GM21390 (cell line): ENCODE measurements at regions not wholly inside any gene's neighbourhood (a gene's known extent, or its start where the extent isn't known, plus 50 kb on each side); places are given as distances from the start of the nearest gene placed in this dataset.
"Not testable (repeated sequence)": the region's sequence is repeated elsewhere in the genome, so short reads cannot be mapped to it uniquely, and the experiment has no call there.

ENCODE experiments used
- ATAC-seq: cut with Tn5 transposase; IDR thresholded peaks from one replicate; pipeline ENCODE4 v1.9.1; 2021; ENCODE audit not compliant: unreplicated experiment

DNA sequence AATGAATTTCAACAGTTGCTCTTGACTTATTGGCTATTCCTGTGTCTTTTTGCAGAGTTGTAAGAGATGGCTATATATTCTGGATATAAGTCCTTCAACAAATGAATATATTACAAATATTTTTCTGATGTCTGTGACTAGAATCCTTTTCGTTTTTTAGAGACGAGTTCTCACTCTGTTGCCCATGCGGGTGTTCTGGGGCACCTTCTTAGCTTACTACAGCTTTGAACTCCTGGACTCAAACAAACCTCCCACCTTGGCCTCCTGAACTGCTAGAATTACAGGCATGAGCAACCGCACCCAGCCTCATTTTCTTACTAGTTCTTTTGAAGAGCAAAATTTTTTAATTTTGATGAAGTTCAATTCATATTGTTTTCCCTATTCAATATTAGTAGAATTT is 287.8 kb downstream of the LIG4 start:
- ATAC-seq, result no peak

DNA sequence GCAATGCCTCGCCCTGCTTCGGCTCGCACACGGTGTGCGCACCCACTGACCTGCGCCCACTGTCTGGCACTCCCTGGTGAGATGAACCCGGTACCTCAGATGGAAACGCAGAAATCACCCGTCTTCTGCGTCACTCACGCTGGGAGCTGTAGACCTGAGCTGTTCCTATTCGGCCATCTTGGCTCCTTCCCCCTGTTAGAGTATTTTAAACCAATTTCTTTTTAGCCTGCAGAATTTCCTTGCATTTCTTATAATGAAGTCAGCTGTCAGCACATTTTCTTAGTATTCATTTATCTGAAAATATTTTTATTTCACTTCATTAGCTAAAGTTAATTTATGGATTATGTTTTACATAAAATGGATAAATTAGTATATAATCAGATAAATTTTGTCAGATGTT is 288.8 kb downstream of the LIG4 start:
- ATAC-seq, result not testable (repeated sequence)

DNA sequence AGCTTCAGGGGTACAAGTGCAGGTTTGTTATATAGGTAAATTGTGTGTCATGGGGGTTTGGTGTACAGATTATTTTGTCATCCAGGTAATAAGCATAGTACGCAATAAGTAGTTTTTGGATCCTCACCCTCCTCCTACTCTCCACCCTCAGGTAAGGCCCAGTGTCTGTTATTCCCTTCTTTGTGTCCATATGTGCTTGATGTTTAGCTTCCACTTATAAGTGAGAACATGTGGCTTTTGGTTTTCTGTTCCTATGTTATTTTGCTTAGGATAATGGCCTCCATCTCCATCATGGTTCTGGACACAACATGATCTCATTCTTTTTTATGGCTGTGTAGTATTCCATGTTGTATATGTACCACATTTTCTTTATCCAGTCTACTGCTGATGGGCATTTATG is 298.4 kb downstream of the LIG4 start:
- not testable (repeated sequence) for ATAC-seq

DNA sequence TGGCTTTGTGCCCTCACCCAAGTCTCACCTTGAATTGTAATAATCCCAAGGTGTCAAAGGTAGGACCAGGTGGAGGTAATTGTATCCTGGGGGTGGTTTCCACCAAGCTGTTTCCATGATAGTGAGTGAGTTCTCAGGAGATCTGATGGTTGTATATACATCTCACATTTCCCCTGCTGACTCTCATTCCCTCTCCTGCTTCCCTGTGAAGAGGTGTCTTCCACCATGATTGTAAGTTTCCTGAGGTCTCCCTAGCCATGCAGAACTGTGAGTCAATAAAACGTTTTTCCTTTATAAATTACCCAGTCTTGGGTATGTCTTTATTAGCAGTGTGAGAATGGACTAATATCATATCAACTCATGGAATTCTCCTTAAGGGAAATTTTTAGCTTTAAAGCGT is 302.6 kb downstream of the LIG4 start:
- no peak for ATAC-seq

DNA sequence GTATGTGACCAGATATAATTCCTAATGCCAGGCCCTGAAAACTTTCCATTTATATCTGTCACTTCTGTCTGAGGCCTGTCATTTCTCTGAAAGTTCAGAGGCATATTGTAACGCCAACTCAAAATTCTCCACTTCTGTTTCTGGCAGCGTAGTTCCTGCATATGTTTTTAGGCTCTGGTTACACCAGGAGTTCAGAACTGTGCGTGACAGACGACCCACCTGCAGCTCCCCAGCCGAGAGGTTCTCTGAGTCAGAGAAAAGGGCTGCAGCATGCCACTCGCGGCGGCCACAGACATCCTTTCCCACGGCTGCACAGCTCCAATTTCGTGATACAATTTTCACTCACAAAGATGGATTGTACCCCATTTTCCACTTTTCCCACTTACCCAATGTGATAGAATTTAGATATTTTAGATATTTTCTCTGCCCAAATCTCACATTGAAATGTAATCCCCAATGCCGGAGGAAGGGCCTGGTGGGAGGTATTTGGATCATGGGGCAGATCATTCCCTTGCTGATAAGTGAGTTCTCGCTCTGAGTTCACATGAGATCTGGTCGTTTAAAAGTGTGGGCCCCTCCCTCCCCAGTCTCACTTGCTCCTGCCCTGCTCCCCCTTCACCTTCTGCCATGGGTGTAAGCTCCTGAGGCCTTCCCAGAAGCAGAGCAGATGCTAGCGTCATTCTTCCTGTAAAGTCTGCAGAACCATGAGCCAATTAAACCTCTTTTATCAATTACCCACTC is 308.1 kb downstream of the LIG4 start:
- no peak for ATAC-seq

DNA sequence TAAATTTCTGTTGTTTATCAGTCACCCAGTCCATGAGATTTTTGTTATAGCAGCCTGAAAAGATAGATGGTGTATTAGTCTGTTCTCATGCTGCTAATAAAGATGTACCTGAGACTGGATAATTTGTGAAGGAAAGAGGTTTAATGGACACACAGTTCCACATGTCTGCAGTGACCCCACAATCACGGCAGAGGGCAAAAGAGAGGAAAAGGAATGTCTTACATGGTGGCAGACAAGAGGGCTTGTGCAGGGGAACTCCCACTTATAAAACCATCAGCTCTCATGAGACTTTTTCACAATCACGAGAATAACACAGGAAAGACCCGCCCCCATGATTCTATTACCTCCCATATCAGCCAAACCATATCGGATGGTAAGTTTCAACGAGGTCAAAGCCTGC is 309.2 kb downstream of the LIG4 start:
- ATAC-seq, result no peak

DNA sequence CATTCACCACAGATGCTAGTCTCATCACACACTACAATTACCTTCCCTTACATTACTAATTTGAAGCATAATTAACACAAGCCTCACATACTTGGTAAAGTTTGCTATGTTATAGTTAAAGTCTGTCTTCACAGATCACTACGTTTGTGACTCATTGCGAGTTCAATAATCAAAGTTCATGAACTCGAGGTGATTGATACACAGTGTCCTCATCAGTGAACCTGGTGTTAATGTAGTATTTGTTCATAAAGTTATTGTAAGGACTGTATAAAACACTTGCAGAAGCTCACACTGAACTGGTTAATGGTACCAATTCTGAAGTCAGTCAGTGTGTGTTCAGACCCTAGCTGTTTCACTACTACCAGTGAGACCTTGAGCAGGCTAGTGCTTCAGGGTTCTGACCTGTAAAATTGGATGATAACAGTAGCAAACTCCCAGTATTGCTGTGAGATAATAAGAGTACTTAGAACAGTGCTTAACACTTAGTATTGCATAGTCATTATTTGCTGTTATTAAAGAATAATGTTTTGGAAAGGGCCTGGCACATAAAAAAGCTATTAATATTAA is 313.3 kb downstream of the LIG4 start:
- no peak for ATAC-seq

DNA sequence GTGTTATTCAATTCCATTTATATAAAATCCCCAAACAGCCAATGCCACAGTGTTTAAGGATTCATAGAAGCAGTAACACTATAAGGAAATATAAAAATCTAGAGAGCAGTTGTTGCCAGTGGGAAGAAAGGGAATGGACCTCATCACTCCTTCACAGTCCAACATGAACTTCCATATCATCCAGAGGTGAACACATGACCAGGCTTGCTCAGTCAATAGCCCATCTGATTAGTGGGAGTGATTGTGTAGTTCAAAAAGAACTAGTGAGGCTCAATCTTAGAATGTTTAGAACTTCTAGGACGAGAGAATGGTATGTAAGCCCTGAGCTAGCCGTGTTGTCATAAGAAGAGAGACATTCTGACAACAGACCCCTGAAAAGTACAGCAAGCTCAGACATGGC is 314.1 kb downstream of the LIG4 start:
- ATAC-seq, result no peak

DNA sequence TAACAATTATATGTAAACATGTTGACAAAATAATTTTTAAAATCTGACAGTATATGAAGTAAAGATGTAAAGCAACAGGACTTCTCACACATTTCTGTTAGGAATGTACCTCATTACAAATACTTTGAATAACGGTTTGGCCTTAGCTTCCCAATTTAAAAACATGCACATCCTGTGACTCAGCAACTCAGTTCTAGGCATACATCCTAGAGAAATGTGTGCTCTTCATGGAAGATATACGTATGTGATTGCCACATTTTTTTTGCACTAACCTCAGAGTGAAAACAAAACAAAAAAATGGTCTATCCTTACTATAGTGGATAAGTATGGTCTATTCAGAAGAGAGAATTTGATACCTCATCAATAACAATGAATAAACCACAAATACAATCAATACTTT is 314.6 kb downstream of the LIG4 start:
- ATAC-seq, result no peak

DNA sequence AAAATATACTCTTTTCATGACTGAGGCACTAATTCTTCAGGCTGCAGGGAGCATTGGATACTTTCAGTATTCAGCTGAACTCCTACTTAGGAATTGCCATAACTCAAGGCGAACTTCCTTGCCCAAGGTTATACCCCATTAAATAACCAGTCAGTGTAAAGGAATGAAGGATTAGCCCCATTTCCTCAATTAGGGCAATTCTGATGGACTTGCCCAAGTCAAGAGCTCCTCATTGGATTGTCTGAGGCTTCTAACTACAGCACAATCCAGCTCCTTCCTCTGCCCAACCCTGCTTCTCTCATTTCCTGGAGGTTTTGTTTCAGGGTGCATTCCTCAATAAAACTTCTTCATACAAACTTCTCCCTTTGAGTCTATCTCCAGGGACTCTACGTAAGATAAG is 329.2 kb downstream of the LIG4 start:
- no peak for ATAC-seq

DNA sequence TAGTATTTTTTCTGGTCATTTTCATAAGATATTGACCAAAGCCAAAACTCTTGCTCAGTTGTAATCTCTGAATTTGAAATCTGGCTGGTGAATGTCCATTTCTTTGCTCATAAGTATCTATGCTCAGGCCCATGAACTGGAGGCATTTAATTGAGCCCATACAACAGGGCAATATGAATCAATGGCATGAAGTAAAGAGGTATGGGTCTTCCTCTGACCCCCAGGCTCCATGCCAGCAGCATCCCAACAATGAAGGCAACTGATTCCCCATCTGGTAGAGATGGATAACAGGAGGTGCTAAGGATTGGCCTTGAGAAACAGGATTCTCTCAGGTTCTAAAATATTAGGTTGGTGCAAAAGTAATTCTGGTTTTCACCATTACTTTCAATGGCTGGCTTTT is 330.8 kb downstream of the LIG4 start:
- ATAC-seq, result no peak

DNA sequence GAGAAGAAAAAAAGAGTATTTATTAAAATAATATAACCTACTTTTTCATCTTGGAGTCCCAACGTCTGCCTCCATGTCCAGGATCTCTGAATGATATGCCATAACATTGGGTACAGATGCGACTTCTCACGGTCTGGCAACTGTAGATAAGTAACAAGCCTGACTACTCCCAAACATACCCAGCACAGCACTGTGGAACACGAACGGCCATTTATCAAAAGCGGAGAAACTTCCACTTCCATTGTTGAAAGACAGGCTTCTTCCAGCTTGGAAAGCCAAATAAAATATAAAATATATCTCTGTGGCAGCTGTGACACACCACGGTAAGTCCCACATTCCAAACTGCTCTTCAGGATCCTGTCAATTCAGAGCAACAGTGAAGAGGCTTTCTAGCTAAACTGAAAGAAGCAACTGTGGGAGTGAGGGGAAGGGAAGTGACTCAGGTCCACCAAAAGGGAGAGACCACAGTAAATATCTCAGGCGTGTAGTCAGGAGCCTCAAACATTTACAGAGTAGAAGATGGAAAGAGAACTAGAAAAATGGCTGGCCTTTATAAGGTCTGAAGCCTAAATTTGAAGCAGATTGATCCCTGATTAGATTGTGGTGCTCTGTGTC is 331.7 kb downstream of the LIG4 start:
- no peak for ATAC-seq

DNA sequence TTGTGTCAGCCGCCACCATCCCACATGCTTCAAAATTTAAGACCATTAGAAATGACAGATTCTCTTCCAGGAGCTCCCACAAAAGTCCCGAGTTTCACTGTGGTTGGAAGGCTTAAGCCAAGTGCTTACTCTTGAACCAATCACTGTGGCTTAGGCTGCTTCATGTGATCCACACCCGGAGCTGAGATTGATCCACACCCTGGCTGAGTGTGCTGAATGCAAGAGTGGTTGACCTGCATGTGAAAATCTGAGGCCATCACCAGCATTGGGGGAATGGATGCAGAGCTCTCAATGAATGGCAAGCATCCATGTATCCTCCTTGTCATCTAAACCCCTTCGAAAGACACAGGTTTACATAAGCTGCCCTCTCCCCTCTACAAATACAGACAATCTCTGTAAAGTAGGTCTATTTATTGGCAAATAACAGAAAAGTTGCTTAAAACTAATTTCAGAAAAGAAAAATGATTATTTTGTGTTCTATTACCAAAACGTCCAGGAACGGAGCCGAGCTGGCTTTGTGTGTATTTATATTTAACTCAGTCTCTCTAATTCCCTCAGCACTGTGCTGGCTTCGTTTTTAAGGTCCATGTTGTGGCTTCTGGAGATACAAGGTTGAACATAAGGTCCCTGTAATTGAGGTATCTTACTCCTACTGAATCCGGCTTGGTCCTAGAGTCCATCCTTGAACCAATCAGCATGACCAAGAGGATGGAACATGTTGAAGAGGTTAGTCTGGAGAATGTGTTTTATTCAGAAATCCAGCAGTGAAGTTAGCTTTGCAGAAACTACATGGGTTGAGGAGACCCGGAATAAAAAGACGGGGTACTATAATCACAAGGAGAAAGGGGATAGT is 332.4 kb downstream of the LIG4 start:
- no peak for ATAC-seq

DNA sequence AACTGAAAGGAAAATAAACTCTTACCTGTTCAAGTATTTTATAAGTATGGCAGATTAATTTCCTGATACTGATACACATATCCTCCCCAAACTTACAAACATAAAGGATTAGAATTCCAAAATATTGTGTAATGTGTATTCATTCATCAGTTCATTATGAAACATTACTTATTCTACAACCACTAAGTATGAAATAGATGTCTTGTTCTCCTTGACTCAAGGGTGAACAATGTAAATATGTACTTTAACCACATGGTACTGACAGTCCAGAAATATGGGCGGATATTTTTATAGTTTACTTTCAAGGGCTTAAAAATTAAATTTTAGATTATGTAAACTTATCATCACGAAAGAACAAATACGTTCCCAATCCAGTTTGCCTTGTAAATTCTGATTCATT is 334.0 kb downstream of the LIG4 start:
- no peak for ATAC-seq

DNA sequence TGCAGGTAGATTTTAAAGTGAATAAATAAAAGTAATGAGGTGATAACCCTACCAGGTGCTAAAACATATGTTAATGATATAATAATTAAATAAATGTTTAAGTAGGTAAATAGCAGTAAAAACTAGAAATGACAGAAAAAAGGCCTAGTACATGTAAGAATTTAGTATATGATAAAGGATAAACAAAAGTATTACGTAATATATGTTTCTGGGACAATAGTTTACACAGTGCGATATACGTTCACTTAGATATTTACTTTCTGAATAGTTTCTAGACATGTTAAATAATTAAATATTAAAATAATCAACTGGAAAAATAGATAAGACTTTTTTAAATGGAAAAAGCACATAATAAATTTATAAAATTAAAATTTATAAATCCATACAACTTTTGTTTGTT is 340.9 kb downstream of the LIG4 start:
- ATAC-seq, result no peak

DNA sequence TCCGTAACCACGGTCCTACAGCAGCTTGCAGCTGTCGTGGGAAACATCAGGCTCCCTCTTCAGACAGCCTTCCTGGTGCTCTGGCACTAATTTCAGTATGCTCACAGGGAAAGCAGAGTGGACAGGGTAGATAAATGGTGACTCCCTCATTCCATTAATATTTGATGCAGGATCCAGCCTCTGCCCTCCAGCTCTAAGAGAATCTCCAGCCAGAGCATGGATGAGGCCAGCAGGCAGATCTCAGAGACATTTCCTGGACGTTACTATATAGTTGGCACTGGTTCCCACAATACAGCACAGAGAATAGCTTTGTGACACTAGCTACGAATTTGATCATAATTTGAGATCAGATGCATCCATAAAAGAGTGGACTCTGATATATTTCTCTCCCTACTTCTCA is 341.4 kb downstream of the LIG4 start:
- ATAC-seq, result no peak

DNA sequence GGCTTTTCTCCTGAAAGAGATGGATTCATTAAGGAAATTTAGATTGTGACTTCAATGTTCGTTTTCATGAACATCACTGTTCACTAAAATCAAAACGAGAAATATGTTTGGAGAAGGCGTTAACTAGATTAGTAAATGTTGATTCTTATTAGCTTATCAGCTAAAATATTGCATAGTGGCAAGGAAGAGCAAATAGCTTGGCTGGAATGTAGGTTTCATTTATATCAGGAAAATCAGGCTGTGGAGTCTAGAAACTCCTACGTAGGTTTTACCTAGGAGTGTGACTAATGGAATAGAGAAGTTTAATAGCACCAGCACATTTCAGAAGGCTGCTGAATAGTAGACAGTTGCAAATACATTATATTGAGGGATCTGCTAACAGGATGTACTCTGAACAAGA is 344.9 kb downstream of the LIG4 start:
- no peak for ATAC-seq

DNA sequence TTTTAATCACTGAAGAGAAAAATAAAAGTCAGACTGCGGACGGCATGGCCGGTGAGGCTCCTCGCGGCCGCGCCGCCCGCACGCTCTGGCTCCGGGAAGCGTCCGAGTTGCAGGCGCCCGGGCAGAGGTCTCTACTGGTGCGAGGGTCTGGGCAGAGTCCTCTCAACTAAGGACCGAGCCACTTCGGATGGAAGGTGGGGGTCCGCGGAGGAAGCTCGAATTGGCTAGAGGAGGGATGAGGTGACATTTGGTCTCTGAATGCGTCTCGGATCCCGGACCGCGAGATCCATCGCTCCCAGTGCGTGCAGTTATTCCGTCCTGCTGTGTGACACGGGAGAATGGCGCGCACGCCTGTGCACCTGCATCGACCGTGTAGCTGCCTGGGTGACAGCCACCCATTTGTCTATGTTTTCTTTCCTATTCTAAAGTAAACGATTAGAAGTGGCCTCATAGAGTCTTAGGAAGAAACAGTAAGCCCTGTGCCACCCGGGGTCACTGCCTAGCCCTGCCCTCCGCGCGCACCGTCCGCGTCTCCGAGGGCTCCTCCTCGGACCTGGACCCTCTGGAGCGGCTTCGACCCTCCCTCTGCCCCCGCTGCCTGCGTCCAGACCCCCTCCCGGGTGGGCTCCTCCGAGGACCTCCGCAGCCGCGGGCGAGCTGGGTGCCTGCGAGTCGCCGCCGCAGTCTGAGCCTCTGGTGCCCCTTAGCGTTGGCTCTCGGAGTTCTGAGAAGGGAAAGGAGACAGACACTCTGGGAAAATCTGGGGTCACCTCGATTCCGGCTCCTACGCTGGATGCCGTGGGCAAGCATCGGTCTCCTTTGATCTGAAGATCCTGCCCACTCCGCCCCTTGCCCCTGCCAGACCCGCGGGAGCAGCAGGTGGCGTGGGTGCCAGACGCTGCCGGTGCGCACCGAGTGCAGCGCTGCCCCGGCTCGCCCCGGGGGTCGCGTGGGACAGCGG is 347.4 kb downstream of the LIG4 start:
- ATAC-seq, result no peak

DNA sequence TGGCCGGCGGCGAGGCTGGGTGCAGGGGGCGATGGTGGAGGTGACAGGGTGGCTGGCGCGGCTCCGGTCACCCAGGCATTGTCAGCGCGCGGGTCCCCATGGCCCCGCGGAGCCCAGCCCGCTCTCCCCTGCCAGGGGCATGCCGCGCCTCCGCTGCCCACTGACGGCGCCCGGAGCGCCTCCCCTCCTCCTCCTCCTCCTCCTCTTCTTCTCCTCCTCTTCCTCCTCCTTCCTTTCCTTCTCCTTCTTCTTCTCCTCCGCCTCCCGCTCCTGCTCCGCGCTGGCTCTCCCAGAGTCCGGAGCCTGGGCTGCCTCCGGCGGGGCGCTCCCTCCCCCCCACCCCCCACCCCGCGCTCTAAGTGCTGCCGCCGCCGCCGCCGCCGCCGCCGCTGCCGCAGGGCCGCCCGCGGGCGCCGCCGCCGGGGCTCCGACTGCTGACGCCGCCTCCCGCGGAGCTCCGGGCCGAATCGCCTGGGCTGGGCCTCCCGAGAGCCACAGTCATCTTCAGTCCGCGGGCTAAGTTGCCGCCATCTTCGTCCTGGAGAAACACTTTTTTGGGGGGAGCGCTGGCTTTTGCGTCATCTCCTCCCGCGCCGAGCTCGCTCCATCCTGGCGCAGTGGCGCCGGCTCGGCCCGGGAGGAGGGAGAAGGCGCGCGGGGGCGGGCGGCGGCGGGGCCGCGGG is 348.3 kb downstream of the LIG4 start:
- no peak for ATAC-seq
